ENCODE measurements at regions not wholly inside any gene's neighbourhood (a gene's known extent, or its start where the extent isn't known, plus 50 kb on each side); places are given as distances from the start of the nearest gene placed in this dataset.

DNA sequence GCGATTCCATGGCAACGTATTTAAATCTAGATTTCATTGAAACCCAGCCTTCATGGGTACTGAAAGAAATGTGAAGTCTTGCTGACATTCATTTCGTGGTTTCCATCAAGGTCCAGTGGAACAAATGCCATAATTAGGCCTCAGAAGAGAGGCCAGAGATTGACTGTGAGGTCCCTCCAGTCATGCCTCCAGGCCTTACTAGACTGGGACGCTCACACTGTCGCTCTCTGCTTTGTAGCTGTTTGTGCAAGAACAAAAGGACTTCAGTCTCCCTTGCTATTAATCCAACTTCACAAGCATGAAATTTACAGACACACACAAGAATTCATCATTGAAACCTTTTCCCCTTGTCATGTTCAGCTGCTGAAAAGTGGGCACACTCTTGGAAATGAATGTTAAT lies 180.4 kb upstream of the FOXD3 start:
- H3K9me3 ChIP-seq (ENCODE audit: severe bottlenecking), result no peaks in the 10 kb centered on the region
- H3K27me3 ChIP-seq (ENCODE audit: insufficient read depth, low read depth, severe bottlenecking), result no peaks in the 10 kb centered on the region
- no peak for DNase-seq
- no peak overlapping the region for H3K4me3 ChIP-seq (ENCODE audit: low read depth, low read length)
- no peak overlapping the region for H3K27ac ChIP-seq
- H3K36me3 ChIP-seq, result no peaks in the 10 kb centered on the region
- TF ChIP-seq CTCF (IDR thresholded peaks at IDR 0.05; ENCODE audit: low read depth, low read length), result no peak

- Histone ChIP-seq H3K27me3 (ENCODE audit: insufficient read depth, low read depth, severe bottlenecking) (no peaks in the 10 kb centered on the region), H3K36me3 (no peaks in the 10 kb centered on the region), H3K4me3 (ENCODE audit: low read depth, low read length) (no peak overlapping the region), H3K27ac (no peak overlapping the region), H3K9me3 (ENCODE audit: severe bottlenecking) (no peaks in the 10 kb centered on the region)
- DNase-seq, result no peak
- no peak for TF ChIP-seq CTCF (IDR thresholded peaks at IDR 0.05; ENCODE audit: low read depth, low read length)
Observed at GRCh38 chr1:63143482-63143881, 178.9 kb upstream of the FOXD3 start.

GRCh38 chr1:63147783-63148182 lies 174.6 kb upstream of the FOXD3 start:
- Histone ChIP-seq H3K27ac (no peak overlapping the region), H3K4me3 (ENCODE audit: low read depth, low read length) (no peak overlapping the region), H3K27me3 (ENCODE audit: insufficient read depth, low read depth, severe bottlenecking) (no peaks in the 10 kb centered on the region), H3K9me3 (ENCODE audit: severe bottlenecking) (no peaks in the 10 kb centered on the region), H3K36me3 (no peaks in the 10 kb centered on the region)
- no peak for DNase-seq
- TF ChIP-seq CTCF (IDR thresholded peaks at IDR 0.05; ENCODE audit: low read depth, low read length), result no peak

DNA sequence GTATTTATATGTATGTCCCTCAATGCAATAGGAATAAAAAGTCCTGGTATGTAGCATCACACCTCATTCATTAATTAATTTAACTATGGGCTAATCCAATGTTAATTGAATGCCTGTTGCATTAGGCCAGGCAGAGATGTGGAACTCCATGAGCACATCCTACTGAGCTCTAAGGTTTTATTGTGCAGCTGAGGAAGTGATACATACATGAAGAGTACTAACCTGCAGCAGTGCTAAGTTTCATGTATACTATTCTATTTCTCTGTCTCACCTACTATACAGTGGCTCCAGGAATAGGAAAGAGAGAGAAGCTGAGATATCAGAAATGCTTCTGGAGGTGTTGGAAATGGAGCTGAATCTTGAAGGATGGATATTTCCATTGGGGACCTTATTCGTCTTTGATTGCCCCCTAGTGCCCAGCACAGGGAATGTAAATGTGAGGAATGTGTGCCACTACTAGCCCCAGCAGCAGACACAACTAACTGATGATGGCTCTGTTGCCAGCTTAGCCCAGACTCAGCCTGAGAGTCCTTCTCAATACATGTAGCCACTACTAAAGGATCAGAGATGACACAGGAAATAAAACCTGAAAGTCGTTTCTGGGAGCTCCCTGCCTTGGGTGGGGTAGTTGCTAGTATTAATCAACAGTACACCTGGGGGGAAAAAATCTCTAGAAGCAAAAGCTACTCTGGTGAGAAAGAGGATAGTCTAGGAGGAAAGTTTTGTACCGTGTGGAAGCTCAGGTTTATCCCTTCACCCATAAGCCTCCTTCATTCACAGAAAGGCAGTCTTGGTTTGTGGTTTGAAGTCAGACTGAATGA lies 173.3 kb upstream of the FOXD3 start:
- H3K36me3 ChIP-seq, result no peaks in the 10 kb centered on the region
- no peaks in the 10 kb centered on the region for H3K27me3 ChIP-seq (ENCODE audit: insufficient read depth, low read depth, severe bottlenecking)
- peak; percentile 60 for DNase-seq
- no peaks in the 10 kb centered on the region for H3K9me3 ChIP-seq (ENCODE audit: severe bottlenecking)
- TF ChIP-seq CTCF (IDR thresholded peaks at IDR 0.05; ENCODE audit: low read depth, low read length), result peak; percentile 71
- no peak overlapping the region for H3K4me3 ChIP-seq (ENCODE audit: low read depth, low read length)
- no peak overlapping the region for H3K27ac ChIP-seq

- Histone ChIP-seq H3K27me3 (ENCODE audit: insufficient read depth, low read depth, severe bottlenecking) (no peaks in the 10 kb centered on the region), H3K27ac (no peak overlapping the region), H3K4me3 (ENCODE audit: low read depth, low read length) (no peak overlapping the region), H3K36me3 (no peaks in the 10 kb centered on the region), H3K9me3 (ENCODE audit: severe bottlenecking) (no peaks in the 10 kb centered on the region)
- TF ChIP-seq CTCF (IDR thresholded peaks at IDR 0.05; ENCODE audit: low read depth, low read length), result no peak
- no peak for DNase-seq
Observed at GRCh38 chr1:63152572-63152971, 169.8 kb upstream of the FOXD3 start.

DNA sequence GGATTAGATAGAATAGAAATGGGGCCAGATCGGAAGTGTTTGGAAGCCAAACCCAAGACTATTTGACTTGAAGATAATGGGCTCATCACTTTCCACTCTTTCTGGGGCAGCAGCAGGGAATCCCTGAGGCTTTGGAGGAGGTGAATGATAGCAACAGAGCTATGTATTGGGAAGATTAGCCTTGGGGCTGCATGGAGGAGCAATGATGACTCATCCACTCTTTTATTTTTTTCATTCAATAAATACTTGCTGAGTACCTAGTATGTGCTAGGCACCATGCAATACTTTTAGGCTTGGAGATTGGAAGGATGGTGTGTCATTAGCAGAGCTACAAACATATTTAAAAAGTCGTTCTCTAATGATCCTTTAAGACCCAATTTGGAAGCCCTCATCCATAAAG lies 166.9 kb upstream of the FOXD3 start:
- no peaks in the 10 kb centered on the region for H3K36me3 ChIP-seq
- H3K4me3 ChIP-seq (ENCODE audit: low read depth, low read length), result no peak overlapping the region
- H3K9me3 ChIP-seq (ENCODE audit: severe bottlenecking), result no peaks in the 10 kb centered on the region
- no peak for DNase-seq
- TF ChIP-seq CTCF (IDR thresholded peaks at IDR 0.05; ENCODE audit: low read depth, low read length), result no peak
- H3K27ac ChIP-seq, result no peak overlapping the region
- no peaks in the 10 kb centered on the region for H3K27me3 ChIP-seq (ENCODE audit: insufficient read depth, low read depth, severe bottlenecking)
